Vagina (tissue), 2 donors: ENCODE measurements at regions not wholly inside any gene's neighbourhood (a gene's known extent, or its start where the extent isn't known, plus 50 kb on each side); places are given as distances from the start of the nearest gene placed in this dataset.

Experiments
- POLR2A ChIP-seq, 2 donors: fragments of 450-650 bp; IDR thresholded peaks; one replicate each; pipeline ENCODE4 v1.6.1; 2017; ENCODE audit warnings: antibody characterized with exemption in 2 of 2, mild to moderate bottlenecking in 2 of 2, moderate library complexity in 2 of 2
- POLR2AphosphoS5 ChIP-seq, 2 donors: sonication (generic); formaldehyde crosslinking; IDR thresholded peaks; one replicate each; pipeline ENCODE4 v1.9.0; 2017; ENCODE audit warnings: antibody characterized with exemption in 2 of 2, mild to moderate bottlenecking in 2 of 2, low read depth in 1 of 2; ENCODE audit not compliant: insufficient read depth in 1 of 2

DNA sequence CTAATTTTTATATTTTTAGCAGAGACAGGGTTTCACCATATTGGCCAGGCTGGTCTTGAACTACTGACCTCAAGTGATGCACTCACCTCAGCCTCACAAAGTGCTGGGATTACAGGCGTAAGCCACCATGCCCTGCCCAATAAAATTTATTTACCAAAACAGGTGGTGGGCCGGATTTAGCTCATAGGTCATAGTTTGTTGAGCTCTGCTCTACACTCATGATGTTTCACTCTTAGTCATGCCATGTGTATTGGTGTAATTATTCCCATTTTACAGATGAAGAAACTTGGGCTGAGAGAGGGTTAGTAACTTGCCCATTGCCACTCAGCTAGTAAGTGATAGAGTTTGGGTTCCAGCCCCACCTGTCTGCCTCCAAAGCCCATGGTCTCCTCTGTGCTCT is 93.1 kb upstream of the WWC1 start:
- TF ChIP-seq POLR2AphosphoS5 (IDR thresholded peaks at IDR 0.05; ENCODE audit: insufficient read depth in 1 of 2, low read depth in 1 of 2) (no peak), POLR2A (IDR thresholded peaks at IDR 0.05) (no peak)
